ENCODE measurements at regions not wholly inside any gene's neighbourhood (a gene's known extent, or its start where the extent isn't known, plus 50 kb on each side); places are given as distances from the start of the nearest gene placed in this dataset.

GRCh38 chr7:1383398-1384112 is 75.7 kb downstream of the MICALL2 start:
- no peak overlapping the region for H3K4me2 ChIP-seq (ENCODE audit: low read length)
- H3K79me1 ChIP-seq (ENCODE audit: low read length), result no peaks in the 10 kb centered on the region
- no peak overlapping the region for H3K4me3 ChIP-seq (ENCODE audit: low read length)
- H3K79me2 ChIP-seq (ENCODE audit: control insufficient read depth, insufficient read depth, low read length), result no peaks in the 10 kb centered on the region
- no peak overlapping the region for H2BK120ac ChIP-seq (ENCODE audit: low read depth, low read length)
- DNase-seq, result no peak
- no peaks in the 10 kb centered on the region for H3K4me1 ChIP-seq (ENCODE audit: control insufficient read depth, low read depth, low read length)
- no peak overlapping the region for H3K56ac ChIP-seq (ENCODE audit: low read length)
- no peak overlapping the region for H2BK15ac ChIP-seq (replicated peaks; ENCODE audit: low read depth)
- H3K4ac ChIP-seq (ENCODE audit: low read depth, low read length), result no peak overlapping the region
- no peak overlapping the region for H3K23ac ChIP-seq (ENCODE audit: low read length)
- no peaks in the 10 kb centered on the region for H3K36me3 ChIP-seq (ENCODE audit: control insufficient read depth, insufficient read depth, low read length)
- H3K9ac ChIP-seq (ENCODE audit: low read length), result no peak overlapping the region
- H3K27ac ChIP-seq (ENCODE audit: low read depth, low read length), result no peak overlapping the region
- H4K5ac ChIP-seq (ENCODE audit: low read length), result no peak overlapping the region
- no peaks in the 10 kb centered on the region for H3K27me3 ChIP-seq (ENCODE audit: insufficient read depth, low read length, poor library complexity)
- no peak overlapping the region for H2AK5ac ChIP-seq (ENCODE audit: low read length)
- no peak overlapping the region for H2BK5ac ChIP-seq (ENCODE audit: low read length)
- no peak overlapping the region for H3K18ac ChIP-seq (ENCODE audit: low read length)
- WGBS (ENCODE audit: extremely low coverage, insufficient coverage, low lambda C conversion rate), result no CpG with 5 or more reads among the region's 30 CpGs
- no peak overlapping the region for H4K8ac ChIP-seq (ENCODE audit: low read depth, low read length)

- no peak overlapping the region for H2BK5ac ChIP-seq (ENCODE audit: low read length)
- no peak for DNase-seq
- H3K79me1 ChIP-seq (ENCODE audit: low read length), result no peaks in the 10 kb centered on the region
Observed at GRCh38 chr7:1384113-1384415, 75.2 kb downstream of the MICALL2 start.

More at GRCh38 chr7:1384113-1384415, 75.2 kb downstream of the MICALL2 start:
- no peak overlapping the region for H3K4me2 ChIP-seq (ENCODE audit: low read length)
- no peak overlapping the region for H3K4me3 ChIP-seq (ENCODE audit: low read length)
- no peak overlapping the region for H4K5ac ChIP-seq (ENCODE audit: low read length)
- no peak overlapping the region for H3K23ac ChIP-seq (ENCODE audit: low read length)
- H3K4me1 ChIP-seq (ENCODE audit: control insufficient read depth, low read depth, low read length), result no peaks in the 10 kb centered on the region
- H3K27me3 ChIP-seq (ENCODE audit: insufficient read depth, low read length, poor library complexity), result no peaks in the 10 kb centered on the region
- no peak overlapping the region for H3K56ac ChIP-seq (ENCODE audit: low read length)
- H3K36me3 ChIP-seq (ENCODE audit: control insufficient read depth, insufficient read depth, low read length), result no peaks in the 10 kb centered on the region
- no peak overlapping the region for H3K4ac ChIP-seq (ENCODE audit: low read depth, low read length)
- H3K18ac ChIP-seq (ENCODE audit: low read length), result no peak overlapping the region
- H2BK15ac ChIP-seq (replicated peaks; ENCODE audit: low read depth), result no peak overlapping the region
- no peak overlapping the region for H2AK5ac ChIP-seq (ENCODE audit: low read length)
- no peaks in the 10 kb centered on the region for H3K79me2 ChIP-seq (ENCODE audit: control insufficient read depth, insufficient read depth, low read length)
- H2BK120ac ChIP-seq (ENCODE audit: low read depth, low read length), result no peak overlapping the region
- WGBS (ENCODE audit: extremely low coverage, insufficient coverage, low lambda C conversion rate), result no CpG with 5 or more reads among the region's 21 CpGs
- H3K9ac ChIP-seq (ENCODE audit: low read length), result no peak overlapping the region
- no peak overlapping the region for H4K8ac ChIP-seq (ENCODE audit: low read depth, low read length)
- H3K27ac ChIP-seq (ENCODE audit: low read depth, low read length), result no peak overlapping the region

Measured in mesendoderm (in vitro differentiated cells).